ENCODE measurements at regions not wholly inside any gene's neighbourhood (a gene's known extent, or its start where the extent isn't known, plus 50 kb on each side); places are given as distances from the start of the nearest gene placed in this dataset.

DNA sequence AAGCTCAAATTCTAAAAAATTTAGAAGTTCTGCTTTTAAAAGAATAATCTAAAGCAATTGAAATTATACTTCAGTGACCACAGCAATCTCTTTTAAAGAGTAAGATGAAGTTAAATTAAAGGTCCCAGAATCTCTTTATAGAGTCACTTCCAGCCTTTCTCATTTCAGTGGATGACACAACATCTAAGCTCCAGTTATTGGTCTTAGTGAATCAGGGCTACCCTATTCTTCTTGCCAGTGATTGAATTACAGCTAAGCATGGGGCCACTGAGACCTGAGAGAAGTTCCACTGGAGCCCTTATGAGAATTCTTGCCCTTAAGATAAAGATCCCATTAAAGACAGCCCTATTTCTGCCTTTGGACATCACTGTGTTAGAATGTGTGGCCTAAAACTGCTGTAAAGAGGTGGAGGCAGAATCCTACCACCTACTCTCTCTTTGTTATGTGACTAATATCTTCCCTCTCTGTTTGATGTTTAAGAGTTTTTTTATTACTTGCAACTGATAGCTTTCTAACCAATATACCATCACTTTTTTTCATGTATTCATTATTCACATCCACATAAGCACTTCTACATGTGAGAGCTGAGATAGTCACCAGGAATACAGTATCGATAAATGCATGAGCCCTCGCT, 128.6 kb downstream of the UNC5CL start:
- intact Hi-C loops (cut with micrococcal nuclease): no loop called here

DNA sequence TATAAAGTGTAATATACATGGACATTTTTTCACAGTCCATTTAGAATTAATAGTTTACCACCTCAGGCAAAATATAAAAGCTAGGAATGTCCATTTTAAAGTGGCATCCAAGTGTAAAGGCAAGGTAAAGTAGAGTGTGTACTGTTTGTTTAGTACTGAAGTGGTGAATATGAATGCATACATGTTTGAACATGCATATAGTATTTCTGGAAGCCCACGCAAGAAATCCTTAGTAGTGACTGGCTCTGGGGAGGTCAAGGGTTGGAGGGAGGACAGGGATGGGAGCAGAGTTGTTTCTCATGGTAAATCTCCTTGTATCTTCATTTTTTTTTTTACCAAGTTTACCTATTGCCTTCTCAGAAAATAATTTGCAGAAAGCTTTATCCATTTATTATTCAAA, 129.2 kb downstream of the UNC5CL start:
- intact Hi-C loops (cut with micrococcal nuclease): no loop called here

DNA sequence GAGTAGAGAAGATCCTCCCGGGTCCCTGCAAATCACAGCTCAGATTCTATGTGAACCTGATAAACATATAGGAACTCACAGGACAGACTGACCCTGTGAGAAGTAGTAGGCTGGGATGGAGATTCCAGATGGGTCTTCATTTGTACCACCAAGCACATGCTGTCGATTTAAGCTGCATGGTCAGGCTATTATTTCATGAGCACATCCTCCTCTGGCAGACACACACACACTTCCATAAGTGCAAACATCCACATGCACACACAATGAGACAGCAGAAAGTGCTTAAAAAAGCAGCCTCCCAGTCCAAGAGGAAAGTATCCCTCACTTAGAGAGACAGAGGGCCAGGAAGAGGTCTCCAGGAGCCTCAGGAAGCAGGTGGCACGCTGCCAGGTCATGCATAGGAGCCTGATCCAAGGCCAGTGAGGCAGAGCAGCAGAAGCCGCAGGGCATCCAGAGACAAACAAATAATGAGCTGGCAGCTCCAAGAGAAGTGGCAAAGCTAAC, 131.8 kb downstream of the UNC5CL start:
- intact Hi-C loops (cut with micrococcal nuclease): no loop called here

DNA sequence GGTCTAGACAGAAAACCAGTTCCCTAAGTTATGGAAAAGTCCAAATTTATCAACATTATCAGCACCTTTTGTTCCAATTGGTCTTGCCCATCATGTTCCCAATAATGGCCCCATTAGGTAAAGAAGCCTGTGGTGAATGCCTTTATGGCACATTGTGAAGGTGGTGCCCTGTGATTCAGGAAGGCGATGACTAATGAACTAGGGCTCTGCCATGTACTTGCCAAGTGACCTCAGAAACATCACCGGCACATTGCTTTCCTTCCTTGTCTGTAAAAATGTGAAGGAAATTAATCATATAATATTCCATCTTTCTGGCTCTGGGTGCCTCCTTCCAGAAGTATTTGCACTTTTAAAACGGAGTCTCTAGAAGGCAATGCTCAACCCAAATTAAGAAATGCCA, 132.3 kb downstream of the UNC5CL start:
- intact Hi-C loops (cut with micrococcal nuclease): no loop called here

DNA sequence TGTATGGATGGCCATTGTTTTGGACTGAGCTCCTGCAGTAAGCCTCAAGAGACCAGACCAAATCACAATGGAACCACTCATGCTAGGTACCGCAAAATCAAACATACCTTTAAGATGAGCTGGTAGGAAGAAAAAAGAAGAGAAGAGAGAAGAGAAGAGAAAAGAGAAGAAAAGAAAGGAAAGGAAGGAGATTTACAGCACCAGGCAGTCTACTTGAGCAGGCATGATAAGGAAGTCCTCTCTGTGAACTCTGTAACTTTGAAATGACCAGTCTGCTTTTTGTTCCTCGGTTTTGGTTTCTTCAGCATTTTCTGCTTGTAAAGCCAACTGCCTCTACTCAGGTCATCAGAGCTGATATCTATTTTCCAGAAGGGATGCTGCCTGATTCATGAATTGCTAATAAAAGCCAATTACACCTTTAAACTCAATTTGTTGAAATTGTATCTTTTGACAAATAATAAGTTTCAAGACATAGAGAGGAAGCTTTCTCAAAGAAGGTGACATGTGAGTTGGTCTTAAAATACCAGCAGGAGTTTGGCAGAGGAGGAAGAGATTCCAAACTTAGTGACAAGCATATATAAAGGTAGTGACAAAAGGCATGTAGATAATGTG, 134.3 kb downstream of the UNC5CL start:
- intact Hi-C loops (cut with micrococcal nuclease): no loop called here

DNA sequence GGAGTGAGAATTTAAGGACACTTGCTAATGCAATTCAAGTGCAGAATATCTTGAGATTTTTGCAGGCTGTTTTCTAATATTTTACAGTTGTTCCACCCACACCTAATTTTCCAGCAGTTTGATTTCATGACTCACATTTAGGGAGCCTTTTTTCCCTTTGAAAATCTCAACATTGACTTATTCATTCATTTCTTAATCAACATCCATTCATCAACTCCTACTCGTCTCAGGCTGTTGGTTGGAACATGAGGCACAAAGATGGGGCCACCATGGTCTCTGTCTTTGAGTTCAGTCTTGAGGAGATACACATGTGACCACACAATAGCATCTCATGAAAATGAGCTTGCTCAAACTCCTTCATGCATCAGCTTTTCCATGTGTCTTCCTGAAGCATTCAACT, 135.6 kb downstream of the UNC5CL start:
- intact Hi-C loops (cut with micrococcal nuclease): no loop called here

DNA sequence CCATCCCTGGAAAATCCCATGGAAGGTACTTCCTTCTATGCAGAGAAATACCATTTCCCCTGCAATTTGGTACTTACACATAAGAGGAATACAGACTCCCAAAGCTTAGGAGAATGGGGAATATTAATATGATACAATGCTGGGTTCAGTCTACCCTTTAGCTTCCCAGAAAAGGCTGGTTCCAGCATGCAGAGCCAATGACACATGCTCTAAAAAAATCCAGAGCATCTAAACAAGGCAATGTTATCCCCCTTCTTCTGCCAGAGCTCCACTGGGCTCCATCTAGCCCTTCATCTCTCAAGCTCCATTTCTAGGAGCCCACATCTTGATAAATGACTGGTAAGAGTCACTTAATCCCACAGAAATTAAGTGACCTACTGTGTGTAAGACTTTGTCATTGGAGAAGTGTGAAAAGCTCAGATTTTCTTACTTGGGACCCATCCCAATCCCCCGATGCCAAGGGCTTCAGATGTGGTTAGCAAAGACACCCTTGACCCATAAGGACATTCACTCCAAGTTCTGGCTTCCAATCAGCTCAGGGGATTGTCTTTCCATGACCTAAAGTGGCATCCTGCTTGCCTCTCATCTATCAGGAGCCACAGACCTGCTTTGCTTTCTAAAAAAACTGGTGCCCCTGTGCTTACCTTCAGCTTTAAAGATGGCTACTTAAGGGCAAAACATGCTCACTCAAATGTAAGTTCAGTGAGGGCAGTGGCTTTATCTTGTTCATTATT, 137.5 kb downstream of the UNC5CL start:
- intact Hi-C loops (cut with micrococcal nuclease): no loop called here

DNA sequence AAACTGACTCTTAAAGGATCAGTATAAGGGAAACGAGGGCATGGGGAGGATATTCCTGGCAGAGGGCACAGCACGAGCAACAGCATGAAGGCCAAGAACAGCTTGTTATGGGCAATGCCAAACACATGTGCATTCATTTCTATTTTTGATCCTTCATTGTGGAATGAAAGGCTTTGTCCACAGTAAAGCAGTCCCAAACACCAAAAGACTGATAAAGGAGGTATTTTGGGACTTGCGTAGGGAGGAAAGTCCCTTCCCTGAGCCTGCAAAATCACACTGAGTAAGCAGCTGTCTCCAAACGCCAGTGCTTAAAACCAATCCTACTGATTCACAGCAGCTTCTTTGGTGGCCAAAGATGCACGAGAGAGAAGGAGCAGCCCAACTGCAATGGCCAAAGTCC, 138.2 kb downstream of the UNC5CL start:
- intact Hi-C loops (cut with micrococcal nuclease): no loop called here

DNA sequence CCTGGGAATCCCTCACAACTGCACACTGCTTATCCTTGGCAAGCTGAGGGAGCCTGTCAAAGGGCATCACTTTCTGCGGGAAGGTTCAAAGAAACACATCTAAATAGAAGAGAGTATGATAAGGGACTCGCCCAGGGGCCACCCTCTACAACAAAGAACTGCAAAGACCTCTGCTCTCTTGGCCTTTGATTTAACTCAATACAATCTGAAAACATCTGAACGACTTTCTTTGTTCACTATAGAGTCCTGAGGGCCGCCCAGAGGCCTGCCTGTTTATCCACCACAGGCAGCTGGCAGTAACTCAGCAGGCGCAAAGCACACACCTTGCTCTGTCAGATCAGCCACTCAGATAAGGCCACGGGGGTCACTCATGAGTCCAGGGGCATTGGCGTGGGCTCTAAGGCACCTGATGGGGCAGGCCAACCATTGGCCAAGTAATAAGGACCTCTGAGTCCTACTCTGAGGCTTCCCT, 139.3 kb downstream of the UNC5CL start:
- intact Hi-C loops (cut with micrococcal nuclease): no loop called here

DNA sequence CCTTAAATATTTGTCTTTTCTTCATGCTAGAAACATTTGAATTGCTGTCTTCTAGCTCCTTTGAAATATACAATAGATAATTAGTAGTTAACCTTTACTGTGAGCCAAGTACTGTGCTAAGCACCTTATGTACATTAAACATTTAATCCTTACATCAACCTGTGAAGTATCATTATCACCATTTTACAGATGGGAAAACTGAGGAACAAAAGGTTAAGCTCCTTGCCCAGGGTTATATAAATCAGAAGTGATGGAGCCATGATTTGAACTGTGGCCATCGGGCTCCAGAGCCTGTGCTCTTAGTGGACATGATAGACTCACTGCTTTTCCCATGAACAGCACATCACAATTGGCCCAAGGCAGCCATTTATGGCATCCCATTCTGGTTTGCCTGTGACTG, 140.9 kb downstream of the UNC5CL start:
- intact Hi-C loops (cut with micrococcal nuclease): no loop called here

DNA sequence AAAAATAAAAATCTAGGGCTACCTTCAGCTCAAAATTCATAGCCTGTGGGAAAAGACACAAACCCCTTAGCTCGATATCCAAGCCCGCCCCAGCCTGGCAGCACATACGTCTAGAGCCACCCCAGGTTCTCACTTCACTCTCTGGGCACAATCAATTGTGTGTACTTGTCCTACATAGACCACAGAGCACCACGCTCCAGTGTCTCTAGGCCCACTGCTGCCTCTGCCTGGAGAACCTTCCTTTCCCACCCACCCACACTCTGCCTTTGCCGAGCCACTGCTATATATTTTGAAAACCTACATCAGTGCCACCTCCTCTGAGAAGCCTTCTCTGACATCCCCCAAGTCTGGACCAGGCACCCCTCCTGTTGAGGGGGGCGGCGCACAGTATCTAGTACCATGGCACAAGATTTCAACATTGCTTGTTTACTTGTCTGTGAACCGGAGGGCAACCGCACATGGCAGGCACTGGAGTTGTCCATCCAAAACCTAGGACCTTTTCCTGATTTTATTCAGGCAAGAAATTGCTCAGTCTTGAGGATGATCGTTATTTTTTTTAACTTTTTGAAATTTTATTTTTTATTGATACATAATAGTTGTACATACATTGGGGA, 141.5 kb downstream of the UNC5CL start:
- intact Hi-C loops (cut with micrococcal nuclease): no loop called here

DNA sequence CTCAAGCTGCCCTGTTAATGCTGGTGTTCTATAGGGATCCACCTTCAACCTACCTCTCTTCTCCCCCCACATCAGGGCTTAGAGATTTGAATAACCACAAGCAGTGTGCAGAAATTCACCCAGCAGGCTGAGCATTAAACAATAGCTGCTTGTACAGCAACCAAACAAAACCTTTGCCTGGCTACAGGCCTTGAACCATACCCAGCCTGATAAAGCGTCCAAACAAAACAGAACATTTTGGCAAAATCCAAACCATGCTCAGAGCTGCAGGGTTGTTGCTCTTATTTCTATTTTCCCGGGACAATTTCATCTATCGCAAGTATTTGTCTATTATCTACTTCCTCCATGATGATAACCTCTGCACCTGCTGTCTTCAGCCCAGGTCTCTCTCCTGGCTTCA, 142.3 kb downstream of the UNC5CL start:
- intact Hi-C loops (cut with micrococcal nuclease): no loop called here

DNA sequence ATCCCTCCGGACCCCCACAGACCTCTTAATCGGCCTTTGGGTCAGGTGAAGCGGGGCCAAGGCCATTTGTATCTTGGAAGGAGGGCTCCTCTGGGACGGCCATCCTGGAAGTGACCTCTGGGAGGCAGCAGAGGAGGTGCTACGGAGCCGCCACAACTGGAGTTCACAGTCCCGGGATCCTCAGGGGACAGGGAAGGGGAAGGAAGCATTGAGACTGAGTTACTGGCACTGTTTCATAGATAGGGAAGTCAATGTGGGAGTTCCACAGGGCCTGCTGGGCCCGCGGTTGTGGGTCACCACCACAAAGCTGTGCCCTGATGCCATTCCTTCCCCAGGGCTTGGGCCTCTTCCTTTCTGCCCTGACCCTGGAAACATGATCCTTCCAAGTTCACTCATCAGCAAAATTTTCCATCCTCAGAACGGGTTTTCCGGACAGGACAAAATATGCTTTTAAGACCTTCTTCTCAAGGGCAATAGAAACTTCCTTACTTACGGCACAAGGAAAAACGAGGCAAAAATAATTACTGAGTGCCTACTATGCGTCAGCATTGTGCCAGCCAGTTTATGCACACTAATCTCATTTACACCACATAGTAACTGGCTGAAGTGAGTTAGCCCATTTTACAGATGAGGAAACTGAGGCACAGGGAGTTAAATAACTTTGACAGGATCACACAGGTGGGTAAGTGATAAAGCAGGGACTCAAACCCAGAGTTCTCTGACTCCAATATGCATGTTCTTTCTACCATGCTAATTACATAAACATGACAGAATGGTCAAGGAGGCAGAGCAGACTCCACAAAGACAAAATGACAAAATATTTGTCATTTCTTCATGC, 143.8 kb downstream of the UNC5CL start:
- intact Hi-C loops (cut with micrococcal nuclease): no loop called here

DNA sequence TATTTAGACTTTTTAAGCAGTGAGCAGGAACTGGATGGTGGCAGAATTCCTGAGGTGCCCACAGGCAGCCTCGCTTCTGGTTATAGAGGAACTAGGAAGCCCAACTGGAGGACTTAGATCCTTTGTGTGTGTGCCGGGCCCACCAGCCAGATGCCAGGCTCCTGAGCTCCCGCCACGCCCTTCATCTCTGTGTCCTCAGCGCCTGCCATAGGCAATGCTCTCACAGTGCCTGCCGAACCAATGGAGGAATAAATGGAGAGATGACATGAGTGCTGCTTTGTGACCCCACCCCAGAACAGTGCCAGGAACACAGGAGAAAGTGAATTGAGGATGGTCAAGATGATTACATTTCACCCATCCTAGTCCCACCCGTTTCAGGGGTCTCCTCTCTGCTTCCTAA, 146.0 kb downstream of the UNC5CL start:
- intact Hi-C loops (cut with micrococcal nuclease): no loop called here

DNA sequence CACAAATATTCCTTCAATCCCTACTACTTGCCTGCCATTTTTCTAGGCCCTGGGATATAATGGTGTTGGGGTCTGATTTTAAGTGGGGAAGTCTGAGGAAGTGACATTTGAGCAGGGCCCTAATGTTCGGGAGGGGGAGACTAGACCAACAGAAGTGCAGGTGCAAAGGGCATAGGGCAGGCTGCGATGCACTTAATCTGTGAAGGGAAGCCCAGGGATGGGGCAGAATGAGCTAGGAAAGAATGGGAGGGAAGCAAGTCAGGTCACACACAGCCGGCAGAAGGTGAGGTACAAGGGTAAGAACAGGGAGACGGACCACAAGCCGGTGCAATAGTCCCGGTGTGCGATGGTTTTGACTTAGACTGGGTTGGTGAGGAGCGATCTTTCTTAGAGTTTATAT, 146.8 kb downstream of the UNC5CL start:
- intact Hi-C loops (cut with micrococcal nuclease): no loop called here

DNA sequence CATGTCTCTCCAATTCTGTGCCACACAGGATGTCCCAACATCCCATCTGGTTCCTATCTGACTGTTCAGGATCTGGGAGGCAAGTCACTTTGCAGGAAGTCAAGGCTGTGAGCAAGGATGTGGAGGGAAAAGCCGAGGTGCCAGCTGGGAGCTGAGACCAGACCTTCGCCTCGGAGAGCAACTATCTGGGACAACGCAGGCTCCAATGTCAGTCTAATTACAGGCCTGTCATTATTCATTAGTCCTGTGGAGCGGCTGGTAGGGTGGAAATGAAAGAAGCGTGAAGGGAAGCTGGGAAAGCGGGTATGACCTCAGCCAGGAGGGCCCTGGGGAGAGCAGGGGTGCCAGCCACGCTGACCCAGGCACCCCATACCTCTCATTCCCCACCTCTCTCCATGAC, 147.3 kb downstream of the UNC5CL start:
- intact Hi-C loops (cut with micrococcal nuclease): no loop called here

DNA sequence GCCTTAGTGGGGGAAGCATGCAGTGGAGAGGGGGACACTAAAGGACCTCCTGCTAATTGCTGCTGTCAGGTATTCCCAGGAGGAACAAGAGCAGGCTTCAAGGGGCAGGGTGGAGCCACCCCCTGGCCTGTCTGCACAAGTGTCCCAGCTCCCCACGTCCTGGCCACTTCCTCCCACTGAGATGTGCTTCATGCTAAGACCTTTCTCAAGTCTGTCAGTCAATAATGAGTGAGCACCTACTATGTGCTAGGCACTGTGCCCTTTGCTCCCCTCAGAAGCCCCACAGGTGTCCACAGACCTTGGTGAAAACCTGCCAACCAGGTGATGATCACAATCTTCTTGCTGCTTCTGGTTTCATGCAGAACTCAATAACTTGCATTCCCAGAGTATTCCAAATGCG, 147.9 kb downstream of the UNC5CL start:
- intact Hi-C loops (cut with micrococcal nuclease): no loop called here

DNA sequence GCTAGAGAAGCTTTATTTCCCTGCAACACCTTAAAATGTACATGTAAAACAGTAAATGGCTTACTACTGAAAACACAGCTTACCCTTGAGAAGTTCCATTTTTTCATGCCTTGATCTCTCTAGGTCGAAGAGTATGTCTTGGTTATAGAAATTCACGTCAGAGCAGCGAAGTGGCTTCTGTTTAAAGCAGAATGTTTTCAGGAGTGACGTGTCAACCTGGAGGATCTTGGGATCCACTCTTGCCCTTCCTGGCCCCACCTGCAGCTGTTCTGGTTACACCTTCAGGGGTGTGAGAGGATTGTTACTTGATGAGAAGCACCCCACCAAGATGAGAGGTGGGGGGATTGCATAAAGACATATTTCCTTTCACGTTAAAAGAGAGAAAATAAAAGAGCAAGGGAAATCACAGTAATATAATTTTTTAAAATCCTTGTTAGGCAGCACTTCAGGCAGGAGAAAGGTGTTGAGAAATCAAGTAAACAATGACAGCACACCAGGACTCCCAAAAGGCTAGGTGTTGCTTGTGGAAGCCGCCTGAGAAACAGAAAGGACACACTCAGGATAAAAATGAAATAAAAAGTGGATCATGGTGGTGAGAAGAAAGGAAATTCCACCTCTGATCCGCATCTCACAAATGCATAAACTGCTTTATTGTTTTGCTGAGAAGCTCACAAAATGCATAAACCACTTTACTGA, 149.7 kb downstream of the UNC5CL start:
- intact Hi-C loops (cut with micrococcal nuclease): no loop called here

DNA sequence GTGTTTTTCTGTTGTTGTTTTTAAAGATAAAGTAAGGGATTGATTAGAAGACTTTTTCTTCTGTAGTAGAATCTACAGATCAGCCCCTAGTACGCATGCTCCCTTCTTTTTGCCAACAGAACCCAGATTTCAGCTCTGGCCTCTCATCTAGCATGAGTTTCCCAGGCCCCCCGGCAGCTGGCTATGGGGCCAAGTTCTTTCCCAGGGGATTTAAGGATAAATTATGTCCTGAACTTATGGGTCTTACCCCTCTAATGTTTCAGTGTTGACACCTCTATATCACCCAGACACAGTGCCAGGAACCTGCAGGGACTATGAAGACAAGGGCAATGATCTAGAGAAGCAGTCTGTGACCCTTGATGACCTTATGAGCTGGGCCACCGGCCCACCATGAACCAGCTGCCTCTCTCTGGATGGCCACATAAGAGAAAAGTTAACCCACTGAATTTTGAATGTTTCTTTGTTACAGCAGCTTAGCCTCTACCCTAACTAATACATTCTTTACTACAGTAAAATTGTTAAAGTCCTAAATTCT, 150.5 kb downstream of the UNC5CL start:
- intact Hi-C loops (cut with micrococcal nuclease): no loop called here

DNA sequence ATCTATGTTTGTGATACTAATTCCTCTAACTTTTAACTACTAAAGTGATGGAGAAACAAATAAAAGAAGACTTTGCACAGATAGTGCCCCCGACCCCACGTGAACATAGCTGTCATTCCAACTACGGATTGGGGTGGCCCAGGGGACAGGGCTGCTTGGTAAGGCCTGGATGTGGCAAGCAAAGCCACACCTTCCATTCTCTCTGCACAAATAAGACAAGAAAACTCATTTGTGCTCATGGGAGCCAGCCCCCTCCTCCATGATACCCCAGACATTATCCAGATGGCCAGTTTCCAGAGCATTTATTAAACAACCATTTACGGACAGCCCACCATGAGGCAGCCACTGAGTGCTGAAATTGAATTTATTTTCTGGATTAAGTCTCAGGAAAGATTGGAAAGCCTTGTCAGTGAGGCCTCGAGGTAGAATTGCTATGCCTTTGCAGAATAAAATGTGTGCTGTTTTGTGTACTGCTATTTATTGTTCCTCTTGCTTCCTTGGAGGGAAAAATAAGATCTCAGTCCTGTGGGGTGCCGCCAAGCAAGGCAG, 151.2 kb downstream of the UNC5CL start:
- intact Hi-C loops (cut with micrococcal nuclease): no loop called here
